ENCODE measurements at regions not wholly inside any gene's neighbourhood (a gene's known extent, or its start where the extent isn't known, plus 50 kb on each side); places are given as distances from the start of the nearest gene placed in this dataset.
"Not testable (repeated sequence)": the region's sequence is repeated elsewhere in the genome, so short reads cannot be mapped to it uniquely, and the experiment has no call there.

DNA sequence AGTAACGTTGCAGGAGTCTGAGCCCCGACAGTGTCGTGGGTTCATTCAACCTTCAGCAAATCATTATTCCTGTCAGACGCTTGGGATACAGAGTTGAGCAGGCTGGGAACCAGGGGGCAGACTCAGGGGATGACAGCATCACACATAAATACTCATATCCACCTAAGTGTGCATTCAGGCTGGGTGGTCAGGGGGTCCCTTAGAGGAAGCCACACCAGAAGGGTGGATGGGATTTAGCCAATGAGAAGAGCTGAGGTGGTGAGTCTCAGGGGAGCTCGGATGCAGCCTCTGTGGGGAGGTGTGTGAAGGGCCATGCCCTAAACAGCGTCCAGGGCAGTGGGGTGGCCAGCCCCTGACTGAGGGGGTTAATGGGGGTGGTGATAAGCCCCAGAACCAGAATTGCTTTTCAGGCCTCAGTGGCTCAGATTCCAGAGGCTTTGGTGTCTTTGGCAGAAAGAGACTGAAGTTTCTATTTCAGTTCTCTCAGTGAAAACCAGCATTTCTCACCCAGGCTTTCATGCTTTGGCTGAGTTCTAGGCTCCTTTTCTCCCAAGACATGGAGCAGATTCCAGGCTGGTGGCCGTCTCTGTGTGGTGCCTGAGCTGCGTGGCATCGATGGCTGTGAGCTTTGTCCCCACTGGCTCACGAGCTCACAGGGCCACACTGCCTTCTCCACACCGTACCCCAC, 83.9 kb upstream of the CLDN5 start:
- Histone ChIP-seq H3K27ac (ENCODE audit: low read depth, low read length) (peak overlapping the region; percentile 40), H3K27me3 (ENCODE audit: control insufficient read depth in 3 of 3, insufficient read depth in 3 of 3, low read length in 3 of 3) (peaks cover 0 to 4% (median 2%) of the 10 kb centered on the region in 3 donors), H3K36me3 (ENCODE audit: control insufficient read depth in 3 of 3, insufficient read depth in 3 of 3, low read length in 3 of 3) (no peaks in the 10 kb centered on the region), H3K9ac (ENCODE audit: low read depth in 1 of 3, low read length in 3 of 3) (no peak overlapping the region), H3K4me3 (ENCODE audit: low read length in 3 of 3) (no peak overlapping the region), H3K4me1 (ENCODE audit: control insufficient read depth in 3 of 3, insufficient read depth in 3 of 3, low read length in 3 of 3) (peaks cover 14 to 28% (median 21%) of the 10 kb centered on the region in 3 donors), H3K9me3 (ENCODE audit: control insufficient read depth in 3 of 3, low read length in 3 of 3) (no peaks in the 10 kb centered on the region)

GRCh38 chr22:19609753-19610152, 85.5 kb upstream of the CLDN5 start:
- H3K9ac ChIP-seq (ENCODE audit: low read depth in 1 of 3, low read length in 3 of 3); H3K27me3 ChIP-seq (ENCODE audit: control insufficient read depth in 3 of 3, insufficient read depth in 3 of 3, low read length in 3 of 3); H3K4me3 ChIP-seq (ENCODE audit: low read length in 3 of 3); H3K36me3 ChIP-seq (ENCODE audit: control insufficient read depth in 3 of 3, insufficient read depth in 3 of 3, low read length in 3 of 3); H3K27ac ChIP-seq (ENCODE audit: low read depth, low read length); H3K9me3 ChIP-seq (ENCODE audit: control insufficient read depth in 3 of 3, low read length in 3 of 3): not testable (repeated sequence)
- peaks cover 10 to 23% (median 17%) of the 10 kb centered on the region in 3 donors for H3K4me1 ChIP-seq (ENCODE audit: control insufficient read depth in 3 of 3, insufficient read depth in 3 of 3, low read length in 3 of 3)

DNA sequence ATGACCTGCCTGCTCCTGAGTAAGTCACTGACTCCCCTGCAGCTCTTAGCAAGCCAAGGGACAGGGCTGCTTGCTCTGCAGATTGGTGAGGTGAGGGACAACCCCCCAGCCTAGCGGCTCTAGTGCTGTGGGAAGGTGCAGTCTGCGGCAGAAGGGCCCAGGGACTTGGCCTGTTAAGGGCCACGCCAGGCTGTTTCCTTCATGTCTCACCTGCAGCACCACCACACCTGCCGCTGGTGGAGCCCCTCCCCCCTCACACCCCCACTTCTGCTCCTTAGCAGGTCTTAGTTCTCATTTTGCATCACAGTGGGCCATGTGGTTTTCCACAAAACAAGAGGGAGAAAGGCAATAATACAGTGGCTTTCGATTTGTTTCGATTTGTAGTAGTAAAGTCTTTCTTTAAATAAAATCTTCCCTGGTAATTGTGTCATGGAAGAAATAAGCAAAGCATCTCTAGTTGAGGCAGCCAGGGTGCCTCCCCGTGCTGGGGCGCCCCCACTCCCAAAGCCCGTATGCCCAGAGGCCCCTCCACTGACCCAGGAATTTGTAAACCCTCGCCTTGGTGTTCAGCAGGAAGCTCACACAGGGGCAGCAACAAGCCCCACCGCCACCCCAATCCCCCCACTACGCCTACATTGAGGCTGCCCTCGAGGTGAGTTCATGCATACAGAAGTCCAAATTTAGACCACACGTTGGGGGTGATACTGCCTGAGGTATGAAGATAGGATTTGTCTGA, 86.5 kb upstream of the CLDN5 start:
- Histone ChIP-seq H3K36me3 (ENCODE audit: control insufficient read depth in 3 of 3, insufficient read depth in 3 of 3, low read length in 3 of 3) (no peaks in the 10 kb centered on the region), H3K27me3 (ENCODE audit: control insufficient read depth in 3 of 3, insufficient read depth in 3 of 3, low read length in 3 of 3) (peaks cover 0 to 12% (median 9%) of the 10 kb centered on the region in 3 donors), H3K27ac (ENCODE audit: low read depth, low read length) (no peak overlapping the region)

DNA sequence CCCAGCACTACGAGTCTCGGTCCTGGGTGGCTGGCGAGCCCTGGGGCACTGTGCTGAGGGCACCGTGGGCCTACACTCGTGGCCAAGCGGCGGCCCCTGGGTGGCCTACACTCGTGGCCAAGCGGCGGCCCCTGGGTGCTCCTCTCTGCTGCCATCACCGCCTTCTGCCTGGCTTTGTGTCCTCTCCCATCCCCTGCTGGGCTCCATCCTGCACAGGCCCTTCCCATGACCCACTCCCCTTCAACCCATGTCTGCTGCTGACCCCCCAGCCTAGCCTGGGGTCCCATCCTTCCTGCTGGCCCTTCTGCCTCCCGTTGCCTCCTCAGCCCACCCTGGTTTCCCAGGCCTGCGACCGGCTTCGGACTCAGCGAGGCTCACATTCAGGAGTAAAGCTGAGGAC, 87.4 kb upstream of the CLDN5 start:
- Histone ChIP-seq H3K4me1 (ENCODE audit: control insufficient read depth in 3 of 3, insufficient read depth in 3 of 3, low read length in 3 of 3) (peaks cover 0 to 5% (median 2%) of the 10 kb centered on the region in 3 donors), H3K9ac (ENCODE audit: low read depth in 1 of 3, low read length in 3 of 3) (no peak overlapping the region), H3K27me3 (ENCODE audit: control insufficient read depth in 3 of 3, insufficient read depth in 3 of 3, low read length in 3 of 3) (peaks cover 0 to 12% (median 9%) of the 10 kb centered on the region in 3 donors), H3K4me3 (ENCODE audit: low read length in 3 of 3) (no peak overlapping the region), H3K36me3 (ENCODE audit: control insufficient read depth in 3 of 3, insufficient read depth in 3 of 3, low read length in 3 of 3) (no peaks in the 10 kb centered on the region), H3K27ac (ENCODE audit: low read depth, low read length) (no peak overlapping the region), H3K9me3 (ENCODE audit: control insufficient read depth in 3 of 3, low read length in 3 of 3) (no peaks in the 10 kb centered on the region)

More for the DNA sequence above, 86.5 kb upstream of the CLDN5 start:
- no peak overlapping the region for H3K4me3 ChIP-seq (ENCODE audit: low read length in 3 of 3)
- H3K9me3 ChIP-seq (ENCODE audit: control insufficient read depth in 3 of 3, low read length in 3 of 3): no peaks in the 10 kb centered on the region
- H3K4me1 ChIP-seq (ENCODE audit: control insufficient read depth in 3 of 3, insufficient read depth in 3 of 3, low read length in 3 of 3): peaks cover 2 to 14% (median 7%) of the 10 kb centered on the region in 3 donors
- no peak overlapping the region for H3K9ac ChIP-seq (ENCODE audit: low read depth in 1 of 3, low read length in 3 of 3)

- Histone ChIP-seq H3K27ac (ENCODE audit: low read depth, low read length) (no peak overlapping the region), H3K27me3 (ENCODE audit: control insufficient read depth in 3 of 3, insufficient read depth in 3 of 3, low read length in 3 of 3) (peaks cover 0 to 12% (median 9%) of the 10 kb centered on the region in 3 donors), H3K4me3 (ENCODE audit: low read length in 3 of 3) (no peak overlapping the region), H3K4me1 (ENCODE audit: control insufficient read depth in 3 of 3, insufficient read depth in 3 of 3, low read length in 3 of 3) (peaks cover 0 to 1% (median 0%) of the 10 kb centered on the region in 3 donors), H3K36me3 (ENCODE audit: control insufficient read depth in 3 of 3, insufficient read depth in 3 of 3, low read length in 3 of 3) (no peaks in the 10 kb centered on the region), H3K9ac (ENCODE audit: low read depth in 1 of 3, low read length in 3 of 3) (no peak overlapping the region), H3K9me3 (ENCODE audit: control insufficient read depth in 3 of 3, low read length in 3 of 3) (no peaks in the 10 kb centered on the region)
Measured at GRCh38 chr22:19612866-19613572, 88.8 kb upstream of the CLDN5 start.

DNA sequence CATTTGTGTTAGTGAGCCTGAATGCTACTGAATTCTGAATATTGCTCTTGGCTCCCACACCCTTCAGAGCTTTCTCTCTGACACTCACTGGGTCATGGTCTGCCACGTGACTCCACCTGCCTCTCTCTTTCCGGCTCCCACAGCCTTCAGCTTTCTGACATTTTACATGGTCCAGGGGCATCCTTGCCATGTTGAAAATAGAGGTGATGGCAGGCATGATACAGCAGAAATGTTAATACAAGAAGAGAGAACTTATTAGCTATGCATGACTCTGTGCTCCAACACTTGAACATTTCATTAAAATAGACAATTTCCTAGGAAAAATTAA, 90.3 kb upstream of the CLDN5 start:
- no peak overlapping the region for H3K27ac ChIP-seq (ENCODE audit: low read depth, low read length)
- peaks cover 0 to 20% (median 9%) of the 10 kb centered on the region in 3 donors for H3K27me3 ChIP-seq (ENCODE audit: control insufficient read depth in 3 of 3, insufficient read depth in 3 of 3, low read length in 3 of 3)

GRCh38 chr22:19615001-19615461, 90.8 kb upstream of the CLDN5 start:
- no peak overlapping the region for H3K27ac ChIP-seq (ENCODE audit: low read depth, low read length)
- peaks cover 0 to 21% (median 9%) of the 10 kb centered on the region in 3 donors for H3K27me3 ChIP-seq (ENCODE audit: control insufficient read depth in 3 of 3, insufficient read depth in 3 of 3, low read length in 3 of 3)
- no peaks in the 10 kb centered on the region for H3K36me3 ChIP-seq (ENCODE audit: control insufficient read depth in 3 of 3, insufficient read depth in 3 of 3, low read length in 3 of 3)
- H3K4me1 ChIP-seq (ENCODE audit: control insufficient read depth in 3 of 3, insufficient read depth in 3 of 3, low read length in 3 of 3): no peaks in the 10 kb centered on the region
- no peak overlapping the region for H3K4me3 ChIP-seq (ENCODE audit: low read length in 3 of 3)
- H3K9me3 ChIP-seq (ENCODE audit: control insufficient read depth in 3 of 3, low read length in 3 of 3): no peaks in the 10 kb centered on the region
- H3K9ac ChIP-seq (ENCODE audit: low read depth in 1 of 3, low read length in 3 of 3): no peak overlapping the region

More for the DNA sequence above, 90.3 kb upstream of the CLDN5 start:
- no peak overlapping the region for H3K4me3 ChIP-seq (ENCODE audit: low read length in 3 of 3)
- no peak overlapping the region for H3K9ac ChIP-seq (ENCODE audit: low read depth in 1 of 3, low read length in 3 of 3)
- H3K4me1 ChIP-seq (ENCODE audit: control insufficient read depth in 3 of 3, insufficient read depth in 3 of 3, low read length in 3 of 3): no peaks in the 10 kb centered on the region
- no peaks in the 10 kb centered on the region for H3K9me3 ChIP-seq (ENCODE audit: control insufficient read depth in 3 of 3, low read length in 3 of 3)
- no peaks in the 10 kb centered on the region for H3K36me3 ChIP-seq (ENCODE audit: control insufficient read depth in 3 of 3, insufficient read depth in 3 of 3, low read length in 3 of 3)

- H3K27ac ChIP-seq (ENCODE audit: low read depth, low read length): no peak overlapping the region
- H3K27me3 ChIP-seq (ENCODE audit: control insufficient read depth in 3 of 3, insufficient read depth in 3 of 3, low read length in 3 of 3): peaks cover 3 to 25% (median 7%) of the 10 kb centered on the region in 3 donors
- H3K9ac ChIP-seq (ENCODE audit: low read depth in 1 of 3, low read length in 3 of 3): no peak overlapping the region
- no peaks in the 10 kb centered on the region for H3K36me3 ChIP-seq (ENCODE audit: control insufficient read depth in 3 of 3, insufficient read depth in 3 of 3, low read length in 3 of 3)
- H3K4me3 ChIP-seq (ENCODE audit: low read length in 3 of 3): no peak overlapping the region
- no peaks in the 10 kb centered on the region for H3K9me3 ChIP-seq (ENCODE audit: control insufficient read depth in 3 of 3, low read length in 3 of 3)
- no peaks in the 10 kb centered on the region for H3K4me1 ChIP-seq (ENCODE audit: control insufficient read depth in 3 of 3, insufficient read depth in 3 of 3, low read length in 3 of 3)
Measured at GRCh38 chr22:19615867-19616581, 91.8 kb upstream of the CLDN5 start.

DNA sequence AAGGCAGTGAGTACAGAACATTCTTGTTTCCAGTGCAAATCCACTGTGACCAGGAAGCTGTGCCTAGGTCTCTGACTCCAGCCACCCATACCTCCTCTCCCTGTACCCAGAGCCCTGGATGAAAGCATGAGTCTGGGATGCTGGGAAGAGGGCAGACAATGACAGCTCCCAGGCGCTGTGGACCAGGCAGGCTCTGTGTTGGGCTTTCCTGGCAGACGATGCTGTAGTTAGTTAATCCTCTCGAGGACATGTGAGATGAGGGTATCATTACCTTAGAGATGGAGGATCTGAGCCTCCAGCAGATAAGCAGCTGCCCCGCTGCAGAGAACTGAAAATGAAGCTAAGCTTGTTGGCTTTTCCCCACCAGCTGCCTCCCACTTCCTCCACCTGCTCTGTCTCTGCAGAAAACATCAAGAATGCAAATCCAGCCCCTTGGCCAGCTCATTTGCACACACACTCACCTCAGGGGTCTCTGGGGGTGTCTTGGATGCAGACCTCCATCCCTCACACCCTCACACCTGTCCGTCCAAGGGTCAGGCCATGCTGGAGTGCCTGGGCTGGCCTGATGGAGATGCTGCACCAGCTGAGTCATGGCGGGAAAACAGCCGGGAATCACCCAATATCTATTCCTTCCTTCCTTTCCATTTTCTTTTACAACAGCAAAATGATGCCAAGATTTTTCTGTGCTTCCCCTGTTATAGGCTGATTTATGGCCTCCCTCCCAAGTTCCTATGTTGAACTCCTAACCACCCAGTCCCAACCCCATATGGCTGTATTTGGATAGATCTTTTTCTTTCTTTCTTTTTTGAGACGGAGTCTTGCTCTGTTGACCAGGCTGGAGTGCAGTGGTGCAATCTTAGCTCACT, 94.9 kb upstream of the SEPTIN5 start:
- H3K4me3 ChIP-seq (ENCODE audit: low read length in 3 of 3): no peak overlapping the region
- peaks cover 0 to 3% (median 0%) of the 10 kb centered on the region in 3 donors for H3K4me1 ChIP-seq (ENCODE audit: control insufficient read depth in 3 of 3, insufficient read depth in 3 of 3, low read length in 3 of 3)
- no peaks in the 10 kb centered on the region for H3K36me3 ChIP-seq (ENCODE audit: control insufficient read depth in 3 of 3, insufficient read depth in 3 of 3, low read length in 3 of 3)
- H3K27ac ChIP-seq (ENCODE audit: low read depth, low read length): no peak overlapping the region
- H3K9me3 ChIP-seq (ENCODE audit: control insufficient read depth in 3 of 3, low read length in 3 of 3): no peaks in the 10 kb centered on the region
- no peak overlapping the region for H3K9ac ChIP-seq (ENCODE audit: low read depth in 1 of 3, low read length in 3 of 3)
- peaks cover 7 to 37% (median 16%) of the 10 kb centered on the region in 3 donors for H3K27me3 ChIP-seq (ENCODE audit: control insufficient read depth in 3 of 3, insufficient read depth in 3 of 3, low read length in 3 of 3)

All from skeletal muscle tissue (tissue), 3 donors.